HFF-Myc (cell line): ENCODE measurements at regions not wholly inside any gene's neighbourhood (a gene's known extent, or its start where the extent isn't known, plus 50 kb on each side); places are given as distances from the start of the nearest gene placed in this dataset.
"Not testable (repeated sequence)": the region's sequence is repeated elsewhere in the genome, so short reads cannot be mapped to it uniquely, and the experiment has no call there.

Experiments used
- DNase-seq: peaks from one replicate; pipeline ENCODE4 v3.0.0-alpha.2; 2011; ENCODE audit warnings: low read depth; ENCODE audit errors: extremely low read depth
- H3K4me3 ChIP-seq: replicated peaks from 2 replicates; pipeline ENCODE4 v1.5.1; 2011; ENCODE audit warnings: low read depth, mild to moderate bottlenecking, control low read depth, low read length
- CTCF ChIP-seq: IDR thresholded peaks from 2 replicates; pipeline ENCODE4 v1.5.1; 2012; ENCODE audit warnings: mild to moderate bottlenecking, low read depth, low read length, control low read depth; ENCODE audit errors: missing control alignments

- no peak overlapping the region for H3K4me3 ChIP-seq
- no peak for TF ChIP-seq CTCF
- DNase-seq = no peak
Measured at GRCh38 chr18:54465502-54465901, 107.8 kb downstream of the C18orf54 start.

- TF ChIP-seq CTCF = no peak
- H3K4me3 ChIP-seq = no peak overlapping the region
- no peak for DNase-seq
Measured at GRCh38 chr18:54466248-54467005, 108.7 kb downstream of the C18orf54 start.

- TF ChIP-seq CTCF = no peak
Measured at GRCh38 chr18:54479365-54479764, 111.7 kb upstream of the DYNAP start.

GRCh38 chr18:54480616-54481015 lies 110.4 kb upstream of the DYNAP start:
- DNase-seq = no peak
- no peak overlapping the region for H3K4me3 ChIP-seq
- TF ChIP-seq CTCF = no peak

More at GRCh38 chr18:54479365-54479764, 111.7 kb upstream of the DYNAP start:
- no peak overlapping the region for H3K4me3 ChIP-seq
- no peak for DNase-seq

- not testable (repeated sequence) for DNase-seq, H3K4me3 ChIP-seq
Measured at GRCh38 chr18:54502451-54502850, 88.6 kb upstream of the DYNAP start.

- no peak for DNase-seq
- H3K4me3 ChIP-seq = no peak overlapping the region
- TF ChIP-seq CTCF = no peak
Measured at GRCh38 chr18:54503131-54503894, 87.7 kb upstream of the DYNAP start.

GRCh38 chr18:54506516-54507261 lies 84.4 kb upstream of the DYNAP start:
- no peak for DNase-seq
- H3K4me3 ChIP-seq = no peak overlapping the region
- no peak for TF ChIP-seq CTCF
